B cell (primary cell): ENCODE measurements at regions not wholly inside any gene's neighbourhood (a gene's known extent, or its start where the extent isn't known, plus 50 kb on each side); places are given as distances from the start of the nearest gene placed in this dataset.

Experiments
- ATAC-seq: fragments of 200-7000 bp; cut with Tn5 transposase; one replicate; pipeline ENCODE4 v1.10.0; 2021; ENCODE audit warnings: low read depth, mild to moderate bottlenecking, moderate number of reproducible peaks, moderate library complexity
- CTCF ChIA-PET: fragments of 350-600 bp; sonication (Branson Sonifier 250); formaldehyde crosslinking; loops from one replicate; lab custom pipeline; 2021; ENCODE audit warnings: antibody characterized with exemption, inconsistent platforms; lab: Charles Lee
- POLR2A ChIA-PET: fragments of 350-600 bp; sonication (Branson Sonifier 250); formaldehyde crosslinking; loops from one replicate; lab custom pipeline; 2021; ENCODE audit warnings: antibody characterized with exemption; lab: Charles Lee
- DNase-seq: peaks from one replicate; pipeline ENCODE4 v3.0.0; 2013
- H2AFZ ChIP-seq: 2 replicates; pipeline ENCODE4 v1.6.1; 2012; ENCODE audit warnings: mild to moderate bottlenecking, low read depth, low read length; ENCODE audit not compliant: insufficient read depth, poor library complexity, severe bottlenecking
- H3K27ac ChIP-seq, 2 donors: 1 replicate in 1 of 2; 2 replicates in 1 of 2; pipeline ENCODE4 v1.5.1; 2012 to 2013; ENCODE audit warnings: low read length in 2 of 2, mild to moderate bottlenecking in 2 of 2, moderate library complexity in 1 of 2
- H3K27me3 ChIP-seq, 4 experiments: fragments of 200-600 bp in 1 of 4; sonication (generic) in 1 of 4; replicated peaks in 1 of 4; 1 replicate in 2 of 4; 2 replicates in 2 of 4; pipeline versions ENCODE4 v1.6.1 to v1.7.0; 2013 to 2016; ENCODE audit warnings: low read length in 3 of 4, mild to moderate bottlenecking in 2 of 4, mixed read lengths in 1 of 4, moderate library complexity in 1 of 4; ENCODE audit not compliant: insufficient read depth in 4 of 4, control insufficient read depth in 3 of 4; ENCODE audit errors: control extremely low read depth in 1 of 4
- H3K36me3 ChIP-seq, 2 experiments: replicated peaks in 1 of 2; 1 replicate in 1 of 2; 2 replicates in 1 of 2; pipeline versions ENCODE4 v1.6.1 to v1.7.1; 2013; ENCODE audit warnings: low read length in 1 of 2; ENCODE audit not compliant: insufficient read depth in 2 of 2, control insufficient read depth in 1 of 2; ENCODE audit errors: control extremely low read depth in 1 of 2, extremely low read depth in 1 of 2
- H3K4me1 ChIP-seq, 2 donors: fragments of 200-600 bp in 1 of 2; sonication (generic) in 1 of 2; 1 replicate in 1 of 2; 2 replicates in 1 of 2; pipeline versions ENCODE4 v1.5.1 to v1.6.1; 2013 to 2017; ENCODE audit warnings: low read length in 2 of 2; ENCODE audit not compliant: control insufficient read depth in 2 of 2, insufficient read depth in 2 of 2
- H3K4me2 ChIP-seq: replicated peaks from 2 replicates; pipeline ENCODE3; 2012; ENCODE audit warnings: mild to moderate bottlenecking, low read depth, low read length; ENCODE audit not compliant: poor library complexity, severe bottlenecking
- H3K4me3 ChIP-seq, 5 experiments: fragments of 200-600 bp in 1 of 5; sonication (generic) in 1 of 5; 1 replicate in 3 of 5; 2 replicates in 2 of 5; pipeline versions ENCODE4 v1.5.1 to v1.7.0; 2011 to 2016; ENCODE audit warnings: low read length in 4 of 5, mild to moderate bottlenecking in 4 of 5, low read depth in 2 of 5, control low read depth in 1 of 5, moderate library complexity in 1 of 5; ENCODE audit not compliant: insufficient read depth in 1 of 5; ENCODE audit errors: control extremely low read depth in 1 of 5, extremely low read depth in 1 of 5
- H3K79me2 ChIP-seq: fragments of 200-600 bp; sonication (generic); one replicate; pipeline ENCODE4 v1.6.0; 2016; ENCODE audit warnings: low read length; ENCODE audit not compliant: control insufficient read depth, insufficient read depth
- H3K9ac ChIP-seq: fragments of 200-600 bp; sonication (generic); 2 replicates; pipeline ENCODE4 v1.6.1; 2017; ENCODE audit warnings: mild to moderate bottlenecking, low read length, moderate library complexity
- H3K9me3 ChIP-seq, 3 donors: one replicate each; pipeline versions ENCODE4 v1.6.1 to v1.7.1; 2013; ENCODE audit warnings: low read length in 2 of 3; ENCODE audit not compliant: control insufficient read depth in 2 of 3, insufficient read depth in 1 of 3; ENCODE audit errors: control extremely low read depth in 1 of 3
- H4K20me1 ChIP-seq: 2 replicates; pipeline ENCODE4 v1.6.0; 2012; ENCODE audit warnings: mild to moderate bottlenecking, low read length; ENCODE audit not compliant: insufficient read depth, control insufficient read depth, poor library complexity, severe bottlenecking
- H3K27ac Mint-ChIP-seq: one replicate; pipeline ENCODE4 v1.8.0; 2021; ENCODE audit warnings: mixed read lengths
- H3K27me3 Mint-ChIP-seq: one replicate; pipeline ENCODE4 v1.8.0; 2021; ENCODE audit warnings: mixed read lengths
- H3K4me1 Mint-ChIP-seq: one replicate; pipeline ENCODE4 v1.8.0; 2021; ENCODE audit warnings: mixed read lengths
- H3K4me3 Mint-ChIP-seq: one replicate; pipeline ENCODE4 v1.8.0; 2021; ENCODE audit warnings: mixed read lengths
- H3K9me3 Mint-ChIP-seq: one replicate; pipeline ENCODE4 v1.8.0; 2022; ENCODE audit warnings: mixed read lengths; ENCODE audit not compliant: insufficient read depth
- CTCF ChIP-seq: fragments of 200-600 bp; IDR thresholded peaks from one replicate; pipeline ENCODE4 v1.8.0; 2022; ENCODE audit warnings: antibody characterized with exemption, mild to moderate bottlenecking
- EZH2 ChIP-seq: IDR thresholded peaks from 2 replicates; pipeline ENCODE4 v1.6.1; 2012; ENCODE audit warnings: borderline replicate concordance, low read depth, mild to moderate bottlenecking, moderate library complexity, low read length; ENCODE audit not compliant: insufficient read depth, poor library complexity, severe bottlenecking
- WGBS: methylation state at CpG from one replicate; pipeline ENCODE4 v1.1.5; 2013; ENCODE audit warnings: missing lambda C conversion rate; ENCODE audit not compliant: insufficient coverage; 5-methylcytosine and 5-hydroxymethylcytosine counted together
- intact Hi-C: fragments of 100-400 bp; cut with micrococcal nuclease; formaldehyde crosslinking; loops from one replicate; pipeline ENCODE4 v1.10.0; 2022

GRCh38 chr9:129411501-129412175 is 209.3 kb downstream of the C9orf50 start:
- H3K4me3 Mint-ChIP-seq = peak overlapping the region; percentile 26
- Histone ChIP-seq H3K27me3 (no peaks in the 10 kb centered on the region), H3K9me3 (peaks cover 0 to 9% (median 0%) of the 10 kb centered on the region in 3 donors), H3K4me2 (no peak overlapping the region), H2AFZ (no peak overlapping the region), H3K27ac (no peak overlapping the region), H4K20me1 (no peaks in the 10 kb centered on the region), H3K36me3 (no peaks in the 10 kb centered on the region), H3K79me2 (peaks cover 2% of the 10 kb centered on the region), H3K9ac (no peak overlapping the region), H3K4me3 (no peak overlapping the region), H3K4me1 (peaks cover 18 to 25% of the 10 kb centered on the region in 2 donors)
- H3K4me1 Mint-ChIP-seq = peaks cover 24% of the 10 kb centered on the region
- H3K27ac Mint-ChIP-seq = peak overlapping the region; percentile 100
- peaks cover 9% of the 10 kb centered on the region for H3K27me3 Mint-ChIP-seq
- peaks cover 8% of the 10 kb centered on the region for H3K9me3 Mint-ChIP-seq
- intact Hi-C loops = loop anchor here (2.0 kb wide), 1 partner anchor 237 kb away; no protein-coding TSS in a partner anchor
- ChIA-PET CTCF (interaction anchor here (2.1 kb wide), 1 partner anchor 28 kb away, joined by 6 read pairs; no protein-coding TSS in a partner anchor), POLR2A (interaction anchor here (2.6 kb wide), 1 partner anchor 28 kb away, joined by 17 read pairs; no protein-coding TSS in a partner anchor)
- 97% methylated on average over 9 of the region's 19 CpGs for WGBS
- DNase-seq = no peak
- ATAC-seq = no peak
- TF ChIP-seq CTCF = no peak
- TF ChIP-seq EZH2 = no peak

- H3K4me3 Mint-ChIP-seq = no peak overlapping the region
- POLR2A ChIA-PET = no interaction called here
These were observed 210.7 kb downstream of the C9orf50 start for GRCh38 chr9:129410226-129410625.

More at GRCh38 chr9:129410226-129410625, 210.7 kb downstream of the C9orf50 start:
- CTCF ChIA-PET = no interaction called here
- intact Hi-C loops = no loop called here
- H3K27me3 Mint-ChIP-seq = peaks cover 16% of the 10 kb centered on the region
- H3K27me3 ChIP-seq = peaks cover 0 to 8% (median 2%) of the 10 kb centered on the region in 4 experiments
- no peak for DNase-seq
- H3K27ac Mint-ChIP-seq = peak overlapping the region; percentile 27
- no peak overlapping the region for H3K27ac ChIP-seq
- H3K9me3 ChIP-seq = peaks cover 0 to 9% (median 0%) of the 10 kb centered on the region in 3 donors
- no peak overlapping the region for H3K4me2 ChIP-seq
- peaks cover 8% of the 10 kb centered on the region for H3K9me3 Mint-ChIP-seq
- no peak overlapping the region for H2AFZ ChIP-seq
- WGBS = 100% methylated on average over 2 of the region's 4 CpGs
- no peaks in the 10 kb centered on the region for H4K20me1 ChIP-seq
- ATAC-seq = no peak
- H3K36me3 ChIP-seq = no peaks in the 10 kb centered on the region
- H3K4me3 ChIP-seq = no peak overlapping the region
- H3K4me1 ChIP-seq = peaks cover 18 to 25% of the 10 kb centered on the region in 2 donors
- TF ChIP-seq CTCF (no peak), EZH2 (no peak)
- H3K9ac ChIP-seq = no peak overlapping the region
- H3K4me1 Mint-ChIP-seq = peaks cover 27% of the 10 kb centered on the region
- H3K79me2 ChIP-seq = peaks cover 2% of the 10 kb centered on the region
